GF-D8 (cell line): ENCODE measurements at regions not wholly inside any gene's neighbourhood (a gene's known extent, or its start where the extent isn't known, plus 50 kb on each side); places are given as distances from the start of the nearest gene placed in this dataset.
"Not testable (repeated sequence)": the region's sequence is repeated elsewhere in the genome, so short reads cannot be mapped to it uniquely, and the experiment has no call there.

Source experiments
- DNase-seq: peaks from one replicate; lab custom pipeline; 2025; lab: John Stamatoyannopoulos, UW

- no peak for DNase-seq
Observed at GRCh38 chr4:79547851-79548250, 139.8 kb upstream of the GK2 start.

DNA sequence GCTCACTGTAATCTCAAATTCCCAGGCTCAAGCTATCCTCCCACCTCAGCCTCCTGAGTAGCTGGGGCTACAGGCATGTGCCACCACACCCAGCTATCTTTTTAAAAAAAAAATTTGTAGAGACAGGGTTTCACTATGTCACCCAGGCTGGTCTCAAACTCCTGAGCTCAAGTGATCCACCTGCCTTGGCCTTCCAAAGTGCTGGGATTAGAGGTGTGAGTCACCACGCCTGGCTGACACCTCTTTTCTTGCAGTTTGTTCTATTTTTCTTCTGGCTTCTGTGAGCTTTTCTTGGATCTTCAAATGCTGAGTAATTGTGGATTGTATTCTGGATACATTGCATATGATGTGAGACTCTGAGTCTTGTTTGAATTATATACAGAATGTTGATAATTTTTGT is 137.3 kb upstream of the GK2 start:
- not testable (repeated sequence) for DNase-seq

GRCh38 chr4:79540143-79540542 is 132.1 kb upstream of the GK2 start:
- DNase-seq, result no peak

DNA sequence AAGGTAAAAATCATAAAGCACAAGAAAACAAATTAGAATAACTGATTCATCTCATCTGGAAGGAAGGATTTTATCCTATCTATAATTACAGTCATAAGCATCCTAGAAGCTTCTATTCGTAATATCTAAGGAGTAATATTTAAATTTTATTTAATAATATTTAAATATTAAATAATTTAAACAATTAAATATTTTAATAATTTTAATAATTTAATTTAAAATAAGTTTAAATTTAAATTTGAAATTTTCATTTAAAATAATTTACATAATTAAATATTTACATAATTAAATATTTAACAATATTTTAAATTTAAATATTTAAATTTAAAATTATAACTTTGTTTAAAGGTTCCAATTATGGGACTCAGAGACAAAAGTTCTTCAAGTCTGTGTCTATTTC is 127.5 kb upstream of the GK2 start:
- no peak for DNase-seq

- DNase-seq, result no peak
Observed at GRCh38 chr4:79528241-79528706, 120.2 kb upstream of the GK2 start.

GRCh38 chr4:79526641-79527565 is 118.9 kb upstream of the GK2 start:
- no peak for DNase-seq

DNA sequence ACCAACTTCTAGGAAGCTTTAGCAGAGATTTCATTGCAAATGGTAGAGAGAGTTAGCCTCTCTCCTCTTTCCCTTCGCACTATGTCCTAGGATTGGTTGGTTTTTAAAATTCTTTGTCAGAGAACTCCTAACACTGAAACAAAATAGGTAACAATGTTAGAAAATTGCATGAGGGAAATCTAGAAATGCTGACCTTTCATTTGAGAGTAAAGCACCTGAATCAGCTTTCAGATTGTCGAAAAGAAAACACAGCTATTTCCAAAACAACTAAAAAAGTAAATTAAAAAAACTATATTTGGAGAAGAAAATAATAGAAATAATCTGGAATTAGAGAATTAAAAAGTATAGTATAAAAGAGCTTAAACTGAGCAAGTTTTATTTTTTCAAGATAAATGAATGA is 108.1 kb upstream of the GK2 start:
- DNase-seq, result no peak

DNA sequence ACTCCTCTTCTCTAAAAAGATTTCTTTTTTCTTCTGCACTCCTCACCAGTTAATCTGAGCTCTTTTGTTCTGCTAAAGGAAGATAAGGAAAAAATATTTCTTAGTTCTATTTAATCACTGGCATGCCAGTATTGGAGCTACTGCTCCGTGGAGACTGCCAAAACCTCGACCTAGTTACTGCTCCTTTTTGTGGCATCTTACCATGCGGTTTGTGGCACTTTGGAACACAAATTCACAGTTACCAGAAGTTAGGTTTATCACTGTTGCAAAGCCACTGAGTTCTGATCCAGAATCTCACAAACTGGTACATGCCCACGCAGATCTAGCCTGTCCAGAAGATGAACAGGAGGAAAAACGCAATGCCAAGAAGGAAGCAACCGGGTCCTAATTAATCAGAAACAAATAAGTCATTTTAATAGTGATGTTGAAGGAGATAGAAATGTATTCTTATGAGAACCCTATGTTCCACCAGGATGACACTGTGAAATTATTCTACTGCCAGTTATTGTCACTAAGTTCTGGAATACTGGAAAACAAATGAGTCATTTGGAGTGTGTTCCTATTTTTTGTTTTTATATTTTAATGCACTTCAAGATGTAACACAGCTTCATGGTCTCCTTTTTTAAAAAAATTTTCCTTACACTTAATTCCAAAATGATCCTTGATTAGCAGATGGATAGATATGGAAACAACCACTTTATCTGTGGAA is 106.7 kb upstream of the GK2 start:
- no peak for DNase-seq

GRCh38 chr4:79513576-79513975 is 105.5 kb upstream of the GK2 start:
- no peak for DNase-seq

DNA sequence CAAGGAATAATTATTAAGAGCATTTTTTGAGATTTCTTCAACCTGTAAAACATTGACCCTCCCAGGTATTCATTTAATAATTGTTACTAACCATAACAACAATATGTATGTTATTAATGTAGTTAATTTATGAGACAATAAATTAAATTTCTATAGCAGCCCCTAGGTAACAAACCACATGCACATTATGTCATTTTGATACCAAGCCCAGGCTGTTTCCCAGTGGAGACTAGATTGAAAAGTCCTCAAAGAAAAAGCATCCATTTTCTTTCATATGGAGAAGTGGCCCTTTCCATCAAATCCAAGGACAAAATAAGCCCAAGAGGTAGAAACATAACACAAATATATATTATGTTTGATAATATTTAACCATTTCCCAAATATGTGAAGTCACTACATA is 104.3 kb upstream of the GK2 start:
- no peak for DNase-seq

DNA sequence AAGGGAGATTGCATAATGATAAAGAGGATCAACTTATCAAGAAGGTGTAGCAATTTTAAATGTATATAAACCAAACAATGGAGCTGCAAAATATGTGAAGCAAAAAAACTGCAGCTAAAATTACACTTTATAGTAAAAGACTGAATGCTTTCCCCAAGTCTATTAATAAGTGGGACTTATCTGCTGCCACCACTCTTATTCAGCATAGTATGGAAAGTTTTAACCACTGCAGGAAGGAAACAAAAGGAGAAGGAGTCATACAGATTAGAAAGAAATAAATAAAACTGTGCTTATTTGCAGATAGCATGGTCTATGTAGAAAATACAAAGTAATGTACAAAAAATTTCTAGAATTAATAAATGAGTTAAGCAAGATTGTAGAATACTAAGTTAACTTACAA is 94.1 kb upstream of the GK2 start:
- DNase-seq, result no peak

DNA sequence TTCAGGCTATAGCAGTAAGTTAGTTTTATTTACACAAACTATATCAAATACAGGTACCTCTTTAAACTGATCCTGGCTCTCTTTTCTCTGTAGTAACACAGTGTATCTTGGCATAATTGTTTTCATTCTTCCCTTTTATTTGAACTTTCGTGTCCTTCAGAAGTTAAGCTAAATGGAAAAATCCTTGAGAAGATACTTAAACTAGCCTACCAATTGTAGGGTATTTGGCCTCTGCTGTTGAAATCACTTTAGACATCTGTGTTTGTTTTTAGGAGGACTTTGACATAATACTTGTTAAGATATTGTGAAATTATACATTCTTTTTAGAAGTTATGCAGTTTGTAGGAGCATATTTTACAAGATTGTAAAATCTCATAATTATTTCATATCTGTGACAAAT is 90.3 kb upstream of the GK2 start:
- DNase-seq, result no peak

DNA sequence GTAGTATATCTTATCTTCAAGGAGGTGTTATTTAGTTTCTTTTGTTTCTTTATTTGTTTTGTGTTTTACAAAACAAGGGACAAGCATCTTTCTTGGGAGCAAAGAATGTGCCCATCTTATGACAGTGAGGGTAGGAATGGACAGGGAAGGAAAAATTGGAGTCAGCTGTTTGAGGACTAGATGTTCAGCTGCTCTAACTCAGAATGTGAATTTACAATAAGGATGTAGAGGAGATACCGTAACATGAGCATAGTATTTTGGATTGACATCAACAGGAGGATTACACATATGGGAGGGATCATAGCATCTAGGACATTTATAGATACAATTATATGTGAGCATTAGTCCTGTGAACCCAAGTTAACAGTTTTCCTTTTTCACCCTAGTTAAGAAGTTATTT is 89.0 kb upstream of the GK2 start:
- DNase-seq, result no peak

GRCh38 chr4:79495447-79495846 is 87.4 kb upstream of the GK2 start:
- no peak for DNase-seq

- DNase-seq, result no peak
Observed at GRCh38 chr4:79492148-79492547, 84.1 kb upstream of the GK2 start.

- DNase-seq, result no peak
Observed at GRCh38 chr4:79489506-79489905, 81.5 kb upstream of the GK2 start.

DNA sequence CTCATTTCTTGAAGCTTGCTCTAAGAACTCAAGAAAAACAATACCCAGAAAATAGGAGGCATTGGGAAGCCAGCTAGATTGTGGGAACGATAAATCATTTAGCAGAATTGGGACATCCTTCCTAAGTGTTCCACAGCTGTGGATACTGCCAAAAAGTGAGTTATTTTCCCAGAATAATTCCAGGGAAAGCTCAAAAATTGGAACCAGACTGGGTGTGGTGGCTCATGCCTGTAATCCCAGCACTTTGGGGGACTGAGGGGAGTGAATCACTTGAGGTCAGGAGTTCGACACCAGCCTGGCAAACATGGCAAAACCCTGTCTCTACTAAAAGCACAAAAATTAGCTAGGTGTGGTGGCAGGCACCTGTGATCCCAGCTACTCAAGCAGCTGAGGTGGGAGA is 68.2 kb upstream of the GK2 start:
- no peak for DNase-seq

GRCh38 chr4:79473439-79473724 is 65.4 kb upstream of the GK2 start:
- DNase-seq, result no peak

- no peak for DNase-seq
Observed at GRCh38 chr4:79472693-79473438, 64.8 kb upstream of the GK2 start.

- no peak for DNase-seq
Observed at GRCh38 chr4:79472036-79472435, 64.0 kb upstream of the GK2 start.

DNA sequence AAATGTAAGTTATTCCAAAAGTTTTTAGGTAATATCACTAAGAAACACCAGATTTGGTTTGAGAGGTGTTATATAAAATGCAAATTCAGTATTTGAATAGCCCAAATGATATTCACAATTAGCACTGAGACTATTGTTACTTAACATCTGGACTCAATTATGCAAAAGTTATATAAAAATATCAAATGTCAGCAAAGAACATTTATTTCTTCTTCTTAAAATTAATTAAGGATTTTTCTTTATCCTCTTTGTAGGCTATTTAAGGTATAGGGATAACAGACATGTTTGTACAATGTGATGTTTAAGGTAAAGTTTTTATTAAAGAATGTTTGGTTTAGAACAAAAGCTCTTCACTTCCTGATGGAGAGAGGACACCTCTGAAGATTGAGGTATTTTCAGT is 63.3 kb upstream of the GK2 start:
- DNase-seq, result no peak

GRCh38 chr4:79467246-79467932 is 59.4 kb upstream of the GK2 start:
- DNase-seq, result no peak
